HG03280 (cell line): ENCODE measurements at regions not wholly inside any gene's neighbourhood (a gene's known extent, or its start where the extent isn't known, plus 50 kb on each side); places are given as distances from the start of the nearest gene placed in this dataset.

Experiments used
- ATAC-seq: cut with Tn5 transposase; IDR thresholded peaks from one replicate; pipeline ENCODE4 v1.9.1; 2021; ENCODE audit warnings: mild to moderate bottlenecking, moderate library complexity; ENCODE audit not compliant: unreplicated experiment

DNA sequence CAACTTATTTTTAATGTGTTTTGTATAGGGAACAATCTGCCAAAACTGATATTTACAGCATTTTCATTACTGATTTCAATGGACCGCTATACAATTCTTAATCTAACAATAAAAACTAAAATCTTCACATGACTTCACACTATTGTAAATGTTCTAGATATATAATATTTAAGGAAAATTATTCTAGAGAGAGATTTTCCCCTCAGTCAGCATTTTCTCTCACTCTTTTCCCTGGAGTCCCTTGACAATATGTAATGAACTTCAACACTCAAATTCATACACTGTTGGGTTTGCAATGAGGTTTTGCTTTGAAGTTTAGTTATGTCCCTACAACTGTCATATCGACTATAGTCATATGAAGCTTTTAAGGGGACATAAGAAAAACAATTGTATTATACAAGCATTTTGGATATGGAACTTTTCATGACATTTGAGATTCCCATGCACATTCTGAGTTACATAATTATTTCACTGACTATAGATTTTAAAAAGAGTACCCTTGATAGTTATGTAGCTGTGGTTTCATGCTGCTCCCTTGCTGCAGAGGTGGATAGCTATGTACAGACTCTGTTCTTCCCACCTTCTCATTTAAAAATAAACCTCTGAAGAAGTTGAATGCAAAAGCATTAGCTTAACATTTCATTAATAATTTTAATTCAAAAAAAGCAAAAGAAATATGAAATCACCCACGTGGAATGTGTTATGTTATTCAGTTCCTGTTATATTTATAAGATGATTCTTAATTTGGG is 338.5 kb downstream of the AKAIN1 start:
- no peak for ATAC-seq

DNA sequence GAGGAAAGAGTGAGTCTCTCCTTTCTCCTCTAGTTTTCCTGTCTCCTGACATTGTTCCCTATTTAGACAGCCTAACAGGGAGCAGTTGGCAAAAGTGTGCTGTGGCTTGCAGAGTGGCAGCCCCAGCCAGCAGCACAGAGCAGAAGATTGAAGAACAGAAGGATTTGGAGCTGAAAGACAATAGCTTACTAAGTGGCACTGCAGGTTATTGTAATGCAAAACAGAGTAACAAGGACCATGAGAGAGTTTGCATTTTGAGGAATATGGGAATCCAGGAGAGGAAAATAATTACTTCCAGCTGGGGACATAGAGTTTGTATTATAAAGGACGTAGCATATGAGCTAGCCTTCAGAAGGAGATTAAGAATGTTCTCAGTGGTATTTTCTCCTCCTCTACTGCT is 342.4 kb downstream of the AKAIN1 start:
- ATAC-seq: no peak

DNA sequence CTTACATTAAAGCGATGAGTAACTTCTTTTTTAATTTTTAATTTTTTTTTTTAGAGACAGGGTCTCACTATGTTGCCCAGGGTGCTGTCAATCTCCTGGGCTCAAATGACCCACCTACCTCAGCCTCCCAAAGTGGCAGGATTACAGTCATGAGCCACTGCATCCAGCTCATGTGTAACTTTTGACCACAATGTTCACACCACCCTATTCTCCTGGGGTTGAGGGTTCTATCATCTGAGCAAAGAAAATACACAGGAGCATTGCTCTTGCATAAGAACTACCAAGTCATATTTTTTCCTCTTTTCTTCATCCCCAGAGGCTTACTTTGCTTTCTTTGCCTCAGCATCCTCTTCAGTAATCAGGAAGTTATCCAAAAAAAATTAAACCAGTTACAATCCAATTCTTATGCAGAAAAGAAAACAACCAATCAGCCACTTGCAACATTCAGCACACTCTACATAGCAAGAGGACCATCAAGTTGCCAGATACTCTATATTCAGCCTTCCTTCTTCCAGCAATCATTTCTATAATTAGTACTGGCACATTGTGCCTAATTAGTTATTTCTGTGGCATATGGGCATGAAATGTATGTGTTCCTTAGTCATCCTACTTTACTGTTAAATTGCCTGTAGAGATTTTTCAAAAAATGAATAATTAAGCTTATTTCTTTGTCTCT is 345.6 kb downstream of the AKAIN1 start:
- ATAC-seq: no peak

DNA sequence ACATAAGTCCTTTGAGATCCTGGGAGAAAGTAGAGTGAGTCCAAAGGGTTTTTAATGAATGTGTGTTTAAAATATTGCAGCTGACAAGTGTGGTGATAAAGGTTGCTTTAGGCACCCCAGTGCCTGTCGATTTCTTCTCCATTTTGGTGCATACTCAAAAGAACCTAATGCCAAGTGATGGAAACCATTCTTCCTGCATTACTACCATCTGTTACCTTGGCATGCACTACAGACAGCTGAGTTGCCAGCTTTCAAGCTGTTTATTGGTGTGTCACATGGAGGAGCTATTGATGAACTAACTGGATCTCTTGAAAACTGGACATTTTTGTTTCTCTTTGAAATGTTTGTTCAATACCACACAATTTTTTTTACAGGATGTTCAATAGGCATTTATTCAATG is 350.0 kb downstream of the AKAIN1 start:
- no peak for ATAC-seq

DNA sequence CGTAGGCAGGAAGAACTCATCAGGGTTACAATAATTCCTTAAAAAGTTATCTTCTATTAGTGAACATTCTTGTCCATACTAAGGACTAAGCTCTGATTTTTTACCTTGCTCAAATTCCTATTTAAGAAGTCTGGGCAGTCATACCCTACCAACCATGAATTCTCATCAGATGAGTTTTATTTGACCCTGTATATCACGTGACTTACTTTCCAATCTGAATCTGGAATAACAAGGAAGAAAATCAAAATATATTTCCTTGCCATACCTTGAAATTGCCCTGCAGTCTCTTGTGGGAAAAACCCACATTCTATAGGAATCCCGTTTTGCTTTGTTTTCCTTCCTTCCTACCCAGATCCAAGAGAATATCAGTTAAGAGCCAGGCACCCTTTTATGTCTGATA is 352.7 kb downstream of the AKAIN1 start:
- ATAC-seq: no peak

DNA sequence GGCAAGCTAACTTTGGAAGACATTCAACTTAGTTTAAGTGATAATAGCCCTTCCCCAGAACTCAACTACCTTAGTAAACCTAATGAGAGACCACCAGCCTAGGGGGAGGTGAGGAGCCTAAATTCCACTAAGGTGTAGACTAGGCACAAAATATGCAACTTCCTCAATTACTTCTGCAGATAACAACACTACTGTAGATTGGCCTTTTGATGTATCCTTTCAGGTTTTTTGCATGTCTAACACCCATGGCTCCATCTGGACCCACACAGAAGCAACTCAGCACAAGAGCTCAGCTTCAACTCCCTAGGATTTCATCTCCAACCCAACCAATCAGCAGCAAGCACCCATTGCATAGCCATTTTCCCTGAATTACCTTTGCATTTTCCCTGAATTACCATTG is 353.3 kb downstream of the AKAIN1 start:
- no peak for ATAC-seq

DNA sequence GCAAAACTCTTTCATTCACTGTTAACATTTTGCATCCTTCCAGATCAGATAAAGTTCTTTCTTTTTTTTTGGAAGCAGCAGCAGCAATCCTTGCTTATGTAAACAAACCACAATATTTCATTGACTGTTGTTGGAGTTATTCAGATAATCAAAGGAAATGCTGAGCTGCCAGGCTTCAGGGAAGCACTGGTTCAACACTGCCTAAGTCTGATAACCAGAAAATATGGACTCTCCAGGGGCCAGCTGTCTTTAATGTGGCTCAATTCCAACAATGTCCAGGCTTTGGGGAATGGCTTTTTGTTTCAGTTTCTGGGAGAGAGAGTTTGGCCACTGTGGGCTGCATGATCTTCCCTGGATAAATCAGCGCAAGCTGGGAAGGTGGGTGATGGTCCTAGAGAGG is 354.3 kb downstream of the AKAIN1 start:
- ATAC-seq: no peak

DNA sequence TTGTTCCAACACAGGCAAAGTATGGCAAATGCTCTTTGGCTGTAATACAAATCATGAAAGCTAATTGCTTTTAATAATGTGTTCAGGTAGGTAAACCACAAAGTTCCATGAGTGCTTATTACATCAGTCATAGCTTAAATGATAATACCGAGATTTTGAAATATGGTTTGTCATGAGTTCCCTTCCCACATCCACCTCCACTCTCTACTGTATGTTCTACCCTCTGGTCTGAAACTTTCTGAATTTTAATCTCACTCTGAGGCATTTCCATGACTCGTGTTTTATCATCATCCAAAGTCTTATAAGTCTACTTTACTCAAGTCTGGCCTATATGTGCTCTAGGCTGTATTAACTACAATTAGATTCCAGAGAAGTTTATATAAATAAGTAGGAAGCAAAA is 354.8 kb downstream of the AKAIN1 start:
- ATAC-seq: no peak

DNA sequence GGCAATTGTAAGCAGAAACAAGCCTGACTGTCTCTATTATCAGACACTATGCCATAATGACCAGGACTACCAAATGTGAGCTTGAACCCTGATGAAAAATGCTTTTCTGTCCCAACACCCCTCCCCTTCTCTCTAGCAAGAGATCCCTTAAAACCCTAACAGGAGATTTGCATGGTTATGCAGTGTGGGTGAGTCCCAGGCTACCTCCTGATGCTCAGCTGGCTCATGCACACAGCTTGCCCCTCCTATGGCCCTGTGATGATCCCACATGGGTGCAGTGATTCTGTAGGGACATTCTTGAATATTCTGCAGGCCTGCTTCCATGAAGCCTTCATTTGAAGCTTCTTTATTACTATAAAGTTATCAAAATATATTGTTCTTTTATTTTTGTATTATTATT is 357.4 kb downstream of the AKAIN1 start:
- ATAC-seq: no peak

DNA sequence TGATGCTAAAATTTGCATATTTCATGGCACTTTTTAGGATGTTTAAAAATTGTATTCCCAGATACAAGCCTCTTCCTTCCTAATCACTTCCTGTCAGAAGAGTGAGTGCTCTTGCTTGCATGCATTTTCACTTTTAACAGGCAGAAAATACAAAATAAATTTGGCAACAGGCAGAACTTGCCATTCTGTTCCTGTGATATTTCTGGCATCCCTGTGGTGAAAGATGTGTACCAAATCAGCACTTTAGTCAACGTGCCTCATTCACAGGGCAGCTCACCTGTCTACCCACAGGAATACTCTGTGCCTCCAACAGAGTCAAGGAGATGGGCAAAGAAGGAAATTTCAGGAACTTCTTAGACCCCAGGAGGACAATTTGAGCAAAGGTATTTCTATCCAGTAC is 360.9 kb downstream of the AKAIN1 start:
- ATAC-seq: no peak

DNA sequence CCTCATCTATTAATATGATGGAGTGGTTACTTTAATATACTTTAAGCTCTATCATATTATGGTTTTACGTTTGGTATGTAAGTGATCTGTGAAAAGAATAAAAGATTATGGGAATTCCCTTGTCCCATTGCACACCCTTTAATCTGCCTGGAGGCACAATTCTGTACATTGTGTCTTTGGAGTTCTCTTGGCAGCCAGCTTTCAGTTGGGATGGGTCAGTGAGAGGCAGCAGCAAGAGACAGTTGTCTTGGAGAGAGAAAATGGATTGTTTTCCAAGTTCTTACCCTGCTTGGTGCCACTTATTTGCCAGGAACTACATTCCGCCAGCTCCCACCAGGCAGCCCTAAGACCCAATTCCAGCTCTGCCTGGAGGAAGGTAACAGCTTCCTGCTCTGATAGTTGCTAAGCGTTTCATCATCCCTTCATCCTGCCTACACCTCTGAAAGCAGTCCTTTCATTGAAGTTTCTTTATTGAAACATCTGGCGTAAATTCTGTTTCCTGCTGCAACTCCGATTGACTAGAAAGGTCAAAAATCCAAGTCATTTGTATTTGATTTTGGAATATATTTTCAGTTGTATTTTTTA is 365.2 kb downstream of the AKAIN1 start:
- no peak for ATAC-seq

DNA sequence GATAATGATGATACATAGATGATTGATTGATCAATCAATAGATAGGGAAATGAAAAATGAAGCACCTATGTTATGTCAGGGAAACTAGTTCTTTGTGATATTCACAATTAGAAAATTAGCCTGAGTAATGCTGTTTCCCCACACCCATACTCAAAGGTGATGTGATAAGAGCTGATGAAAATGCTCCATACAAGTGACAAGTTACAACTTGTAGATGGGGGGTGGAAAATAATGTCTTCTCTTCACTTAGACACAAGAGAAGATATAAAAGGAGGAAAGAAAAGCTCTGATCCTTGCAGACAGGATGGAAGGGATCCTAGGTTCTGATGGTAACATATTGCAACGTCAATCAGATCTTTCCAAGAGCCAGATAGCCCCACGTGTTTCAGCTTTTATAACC is 365.9 kb downstream of the AKAIN1 start:
- no peak for ATAC-seq

DNA sequence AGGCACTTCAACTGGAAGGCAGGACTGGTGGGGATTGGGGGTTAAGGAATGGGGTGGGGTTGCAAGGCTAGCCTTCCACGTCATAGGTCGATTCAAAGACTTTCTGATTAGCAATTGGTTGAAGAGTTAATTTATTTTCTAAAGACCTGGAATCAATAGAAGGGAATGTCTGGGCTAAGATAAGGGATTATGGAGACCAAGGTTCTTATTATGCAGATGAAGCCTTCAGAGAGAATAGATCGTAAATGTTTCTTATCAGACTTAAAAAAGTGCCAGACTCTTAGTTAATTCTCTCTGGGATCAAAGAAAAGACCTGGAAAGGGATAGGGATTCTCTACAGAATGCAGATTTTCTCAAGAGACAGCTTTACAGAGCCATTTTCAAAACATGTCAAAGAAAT is 368.0 kb upstream of the DLGAP1 start:
- ATAC-seq: no peak

DNA sequence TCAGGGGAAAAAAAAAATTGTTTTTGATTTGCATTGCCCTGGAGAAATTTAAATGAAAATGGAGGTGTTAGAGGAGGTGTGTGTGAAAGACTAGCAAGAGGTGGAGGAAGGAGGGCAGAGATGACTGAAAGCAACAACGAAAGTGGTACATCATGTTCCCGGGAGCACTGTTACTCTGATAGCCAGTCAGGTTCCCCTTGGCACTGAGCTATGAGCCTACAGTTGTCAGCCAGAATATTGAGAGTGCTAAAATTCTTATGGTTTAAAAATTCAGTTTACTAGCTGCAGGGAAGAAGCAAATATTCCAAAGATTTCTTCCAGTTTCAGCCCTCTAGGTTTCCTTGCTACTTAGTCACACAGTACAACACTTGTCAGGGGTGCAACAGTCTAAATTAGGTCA is 366.7 kb upstream of the DLGAP1 start:
- ATAC-seq: no peak

DNA sequence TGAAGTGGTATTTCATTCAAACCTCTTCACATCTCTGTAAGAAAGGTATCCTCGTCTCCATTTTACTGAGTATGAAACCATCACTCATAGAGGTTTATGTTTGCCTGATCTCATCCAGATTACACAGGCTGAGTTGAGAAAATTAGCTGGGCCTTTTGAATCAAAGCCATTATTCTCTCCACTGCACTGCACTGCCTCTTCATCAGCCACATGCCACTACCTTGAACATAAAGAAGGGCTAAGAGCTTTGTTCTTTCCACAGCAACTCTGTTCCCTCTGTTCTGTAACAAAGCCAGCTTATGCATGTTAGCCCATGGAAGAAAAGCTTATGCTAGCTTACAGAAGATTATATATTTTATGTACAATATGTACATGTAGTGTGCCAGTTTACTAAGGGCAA is 362.6 kb upstream of the DLGAP1 start:
- ATAC-seq: no peak

DNA sequence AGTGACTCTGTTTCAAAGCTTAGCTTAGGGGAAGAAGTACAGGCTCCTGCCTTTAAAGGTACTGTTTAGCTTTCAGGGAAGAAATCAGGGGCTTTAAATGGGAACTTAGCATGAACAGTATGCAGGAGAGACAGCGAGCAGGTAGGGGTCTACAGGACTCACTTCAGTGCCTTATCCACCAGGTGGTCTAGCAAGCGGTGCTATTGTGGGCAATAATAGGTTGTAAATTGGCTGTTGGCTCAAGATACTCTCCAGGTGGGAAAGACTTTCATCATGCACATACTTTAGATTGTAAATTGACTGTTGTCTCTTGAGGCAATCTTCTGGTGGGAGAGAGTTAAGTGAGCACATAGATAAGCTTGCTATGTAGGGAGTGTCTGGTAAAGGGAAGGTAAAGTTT is 358.6 kb upstream of the DLGAP1 start:
- no peak for ATAC-seq

DNA sequence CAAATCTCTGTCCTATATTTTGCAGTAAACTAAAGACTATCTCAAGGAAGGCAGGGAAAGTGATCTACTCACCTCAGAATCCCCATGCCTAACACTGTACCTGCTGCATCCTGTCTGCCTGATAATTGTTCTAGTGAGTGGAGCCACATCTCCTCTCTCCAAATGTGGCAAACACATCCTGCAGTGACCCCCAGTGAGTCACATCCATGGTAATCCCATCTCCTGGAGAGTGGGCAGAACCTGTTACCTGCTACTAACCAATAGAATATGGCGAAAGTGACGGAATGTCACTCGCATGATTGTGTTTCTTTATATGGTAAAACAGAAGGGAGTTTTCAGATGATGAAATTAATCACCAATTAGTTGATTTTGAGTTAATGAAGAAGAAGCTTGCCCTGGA is 353.8 kb upstream of the DLGAP1 start:
- no peak for ATAC-seq

DNA sequence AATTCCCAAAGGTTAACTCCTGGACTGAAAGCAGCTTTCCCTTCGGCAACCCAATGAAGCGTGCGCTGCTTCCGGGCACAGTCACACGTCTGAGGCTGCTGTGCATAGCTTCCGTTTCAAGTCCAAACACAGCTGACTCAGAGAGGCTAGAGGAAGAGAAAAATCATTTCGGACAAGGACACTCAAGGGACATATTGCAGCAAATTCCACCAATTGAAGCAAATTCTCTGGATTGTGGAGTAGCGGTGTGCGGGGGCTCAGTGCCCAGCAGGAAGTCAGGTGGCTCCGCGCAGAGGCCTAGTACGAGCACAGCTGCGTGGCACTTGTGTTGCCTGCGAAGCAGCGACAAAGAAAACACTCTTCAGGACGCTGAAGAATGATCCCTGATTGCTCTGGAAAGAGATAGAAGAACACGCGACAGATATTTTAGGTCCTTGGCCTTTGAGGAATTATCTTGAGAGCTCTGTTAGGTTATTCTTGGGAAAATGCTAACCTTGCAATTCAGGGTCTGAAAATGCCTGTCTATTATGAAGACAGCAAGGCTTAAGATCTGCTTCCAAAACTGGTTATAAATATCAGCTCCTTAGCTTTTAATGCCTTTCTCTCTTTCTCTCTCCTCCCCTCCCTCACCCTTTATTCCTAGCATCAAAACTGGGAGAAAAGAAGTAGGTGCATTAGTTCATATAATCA is 352.6 kb upstream of the DLGAP1 start:
- no peak for ATAC-seq

DNA sequence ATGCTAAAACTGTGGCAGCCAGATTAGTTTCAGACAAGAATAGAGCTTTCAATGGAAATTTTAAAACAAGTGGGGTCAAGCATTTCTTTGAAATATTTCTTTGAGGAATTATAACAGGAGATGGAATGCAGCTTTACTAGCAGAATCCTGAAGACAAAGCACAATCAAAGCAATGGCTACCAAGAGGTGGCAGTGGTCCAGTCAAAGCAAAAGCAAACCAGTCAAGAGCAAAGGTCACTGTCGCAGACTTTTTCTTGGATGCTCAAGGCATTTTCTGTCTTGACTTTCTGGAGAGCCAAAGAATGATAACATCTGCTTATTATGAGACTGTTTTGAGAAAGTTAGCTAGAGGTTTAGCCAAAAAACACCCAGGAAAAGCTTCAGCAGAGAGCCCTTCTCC is 351.2 kb upstream of the DLGAP1 start:
- ATAC-seq: no peak

DNA sequence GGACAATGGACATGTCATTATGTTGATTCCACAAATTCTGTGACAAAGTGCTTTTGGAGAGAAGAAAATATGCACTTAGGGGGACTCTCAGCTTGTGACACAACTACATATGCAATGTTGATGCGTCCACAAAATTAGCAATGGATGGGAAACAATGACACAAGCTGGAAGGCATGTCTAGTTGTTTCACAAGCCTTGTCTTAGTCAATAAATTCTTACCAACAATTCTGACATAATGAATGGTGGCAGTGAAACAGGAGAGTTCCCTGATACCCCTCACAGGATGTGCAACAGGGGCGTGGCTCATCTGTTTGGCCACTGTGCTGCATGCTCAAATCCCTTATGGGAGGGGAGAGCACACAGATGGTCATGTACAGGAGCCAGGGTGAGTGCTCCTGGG is 347.2 kb upstream of the DLGAP1 start:
- ATAC-seq: no peak

DNA sequence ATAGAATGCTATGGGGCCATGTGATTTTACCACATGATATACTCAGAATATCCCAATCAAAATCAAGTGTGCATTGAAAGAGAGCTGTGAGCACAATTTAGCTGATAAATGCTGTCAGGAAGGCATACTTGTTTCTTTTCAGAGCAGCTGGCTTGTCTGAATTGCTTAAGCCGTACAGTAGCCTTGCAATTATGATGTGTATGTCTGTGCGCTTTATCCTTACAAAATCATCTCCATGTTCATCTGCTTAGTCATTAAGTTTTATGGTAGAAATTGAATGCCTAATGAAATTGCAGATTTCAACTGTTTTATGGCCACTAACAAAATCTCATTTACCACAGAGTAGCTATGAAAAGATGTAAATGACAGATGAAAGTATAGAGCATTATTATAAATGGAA is 346.0 kb upstream of the DLGAP1 start:
- no peak for ATAC-seq
